H1 (cell line): ENCODE measurements at regions not wholly inside any gene's neighbourhood (a gene's known extent, or its start where the extent isn't known, plus 50 kb on each side); places are given as distances from the start of the nearest gene placed in this dataset.

Source experiments
- CBX5 ChIP-seq: fragments of 300-800, 300-1000 bp; sonication (generic); IDR thresholded peaks from 2 replicates; pipeline ENCODE4 v1.7.1; 2016; ENCODE audit warnings: antibody characterized with exemption, low read length, low read depth
- SP1 ChIP-seq: IDR thresholded peaks from 2 replicates; pipeline ENCODE4 v1.6.1; 2011; ENCODE audit warnings: low read depth, low read length

DNA sequence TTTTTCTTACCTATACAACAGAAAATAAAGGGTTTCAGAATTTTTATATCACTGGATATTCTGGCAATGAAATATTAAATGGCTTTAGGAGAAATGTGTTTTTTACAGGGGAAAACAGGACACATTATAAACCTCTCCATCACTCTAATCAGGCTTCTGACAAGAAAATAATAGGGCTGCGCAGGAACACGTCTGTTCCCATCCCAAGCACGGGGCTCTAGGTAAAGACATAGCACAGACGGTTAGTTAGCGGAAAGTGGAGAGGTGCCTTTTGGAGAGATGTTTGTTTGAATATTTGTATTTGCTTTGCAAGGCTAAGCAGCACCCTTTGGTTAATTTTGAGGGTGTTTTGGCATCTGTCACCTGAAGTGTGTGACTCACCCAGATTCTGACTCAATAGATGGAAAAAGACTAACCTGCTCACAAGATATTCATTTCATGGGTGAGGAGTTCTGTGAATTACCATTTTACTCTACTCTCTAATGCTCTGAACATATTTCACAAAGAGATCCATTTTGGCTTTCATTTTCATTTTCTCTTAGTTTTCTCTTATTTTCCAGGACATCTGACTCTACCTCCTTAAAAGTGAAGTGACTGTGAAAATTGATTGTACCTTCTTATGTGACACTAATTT is 174.5 kb upstream of the AKR1E2 start (continued):
- no peak for TF ChIP-seq SP1
- no peak for TF ChIP-seq CBX5
